ENCODE measurements at regions not wholly inside any gene's neighbourhood (a gene's known extent, or its start where the extent isn't known, plus 50 kb on each side); places are given as distances from the start of the nearest gene placed in this dataset.

- Histone ChIP-seq H3K4me1 (no peaks in the 10 kb centered on the region), H3K36me3 (no peaks in the 10 kb centered on the region), H3K27ac (no peak overlapping the region), H3K9me3 (no peaks in the 10 kb centered on the region), H3K4me3 (no peak overlapping the region), H3K27me3 (no peaks in the 10 kb centered on the region)
- intact Hi-C loops (cut with DNase I; ENCODE audit: low total_unique reads), result no loop called here
- DNase-seq, result no peak
- TF ChIP-seq CTCF (IDR thresholded peaks at IDR 0.05) (no peak), POLR2A (IDR thresholded peaks at IDR 0.05) (no peak)
Measured at GRCh38 chr13:58574791-58575190, 943.2 kb downstream of the PCDH17 start.

- Histone ChIP-seq H3K9me3 (no peaks in the 10 kb centered on the region), H3K4me3 (no peak overlapping the region), H3K27ac (no peak overlapping the region), H3K27me3 (no peaks in the 10 kb centered on the region), H3K4me1 (no peaks in the 10 kb centered on the region), H3K36me3 (no peaks in the 10 kb centered on the region)
- no peak for TF ChIP-seq CTCF (IDR thresholded peaks at IDR 0.05)
- TF ChIP-seq POLR2A (IDR thresholded peaks at IDR 0.05), result no peak
- intact Hi-C loops (cut with DNase I; ENCODE audit: low total_unique reads), result no loop called here
- DNase-seq, result no peak
Measured at GRCh38 chr13:58579468-58579867, 947.9 kb downstream of the PCDH17 start.

- intact Hi-C loops (cut with DNase I; ENCODE audit: low total_unique reads), result no loop called here
- TF ChIP-seq CTCF (IDR thresholded peaks at IDR 0.05) (no peak), POLR2A (IDR thresholded peaks at IDR 0.05) (no peak)
- Histone ChIP-seq H3K27ac (no peak overlapping the region), H3K36me3 (no peaks in the 10 kb centered on the region), H3K4me1 (no peaks in the 10 kb centered on the region), H3K4me3 (no peak overlapping the region), H3K9me3 (no peaks in the 10 kb centered on the region), H3K27me3 (no peaks in the 10 kb centered on the region)
- DNase-seq, result no peak
Measured at GRCh38 chr13:58583966-58584365, 952.4 kb downstream of the PCDH17 start.

- DNase-seq, result no peak
- Histone ChIP-seq H3K27me3 (no peaks in the 10 kb centered on the region), H3K9me3 (no peaks in the 10 kb centered on the region), H3K4me3 (no peak overlapping the region), H3K4me1 (no peaks in the 10 kb centered on the region), H3K27ac (no peak overlapping the region), H3K36me3 (no peaks in the 10 kb centered on the region)
- TF ChIP-seq CTCF (IDR thresholded peaks at IDR 0.05) (no peak), POLR2A (IDR thresholded peaks at IDR 0.05) (no peak)
- intact Hi-C loops (cut with DNase I; ENCODE audit: low total_unique reads), result no loop called here
Measured at GRCh38 chr13:58584610-58585009, 953.1 kb downstream of the PCDH17 start.

- Histone ChIP-seq H3K27me3 (no peaks in the 10 kb centered on the region), H3K27ac (no peak overlapping the region), H3K9me3 (no peaks in the 10 kb centered on the region), H3K4me1 (no peaks in the 10 kb centered on the region), H3K4me3 (no peak overlapping the region), H3K36me3 (no peaks in the 10 kb centered on the region)
- intact Hi-C loops (cut with DNase I; ENCODE audit: low total_unique reads), result no loop called here
- TF ChIP-seq CTCF (IDR thresholded peaks at IDR 0.05) (no peak), POLR2A (IDR thresholded peaks at IDR 0.05) (no peak)
- no peak for DNase-seq
Measured at GRCh38 chr13:58587183-58587582, 955.6 kb downstream of the PCDH17 start.
